NOMO-1 treated with dmso at 0.1 percent for 144 hours (cell line): ENCODE measurements at regions not wholly inside any gene's neighbourhood (a gene's known extent, or its start where the extent isn't known, plus 50 kb on each side); places are given as distances from the start of the nearest gene placed in this dataset.
"Not testable (repeated sequence)": the region's sequence is repeated elsewhere in the genome, so short reads cannot be mapped to it uniquely, and the experiment has no call there.

Experiments
- DNase-seq: peaks from one replicate; lab custom pipeline; 2025; ENCODE audit not compliant: unreplicated experiment; lab: John Stamatoyannopoulos, UW

DNA sequence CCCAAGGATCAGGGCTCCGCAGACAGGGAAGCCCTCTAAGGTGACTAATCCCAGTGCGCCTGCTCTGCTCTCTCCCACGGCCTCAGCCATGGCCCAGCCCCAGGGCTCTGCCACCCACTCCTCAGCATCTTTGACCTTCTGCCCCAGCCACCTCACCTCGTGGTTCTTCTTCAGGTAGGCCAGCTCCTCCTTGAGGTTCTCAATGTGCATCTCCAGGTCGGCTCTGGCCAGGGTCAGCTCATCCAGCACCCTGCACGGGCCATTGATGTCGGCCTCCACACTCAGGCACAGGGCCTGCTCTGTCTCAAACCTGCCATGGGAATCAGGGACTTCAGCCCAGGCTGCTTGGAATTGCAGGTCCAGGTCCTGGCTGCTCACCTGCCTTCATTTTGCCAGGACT, 128.4 kb downstream of the TNFRSF13B start:
- DNase-seq = not testable (repeated sequence)

DNA sequence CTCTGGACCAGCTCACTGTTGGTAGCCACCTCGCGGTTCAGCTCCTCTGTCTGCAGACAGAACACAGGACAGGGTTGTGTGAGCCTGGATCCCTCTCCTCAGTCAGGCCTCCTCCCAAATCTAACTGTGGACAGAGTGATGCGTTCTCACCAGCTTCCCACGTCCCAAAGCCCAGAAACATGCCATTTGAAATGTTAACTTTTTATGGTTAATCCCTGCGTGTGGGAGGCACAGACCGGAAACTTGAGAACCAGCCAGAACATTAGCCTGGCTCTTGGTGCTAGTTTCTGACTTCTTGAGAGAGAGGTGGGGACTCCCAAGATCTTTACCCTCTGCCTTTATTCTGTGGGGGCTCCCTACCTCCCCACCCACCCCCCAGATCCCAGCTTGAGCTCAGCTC, 129.6 kb downstream of the TNFRSF13B start:
- DNase-seq = not testable (repeated sequence)

DNA sequence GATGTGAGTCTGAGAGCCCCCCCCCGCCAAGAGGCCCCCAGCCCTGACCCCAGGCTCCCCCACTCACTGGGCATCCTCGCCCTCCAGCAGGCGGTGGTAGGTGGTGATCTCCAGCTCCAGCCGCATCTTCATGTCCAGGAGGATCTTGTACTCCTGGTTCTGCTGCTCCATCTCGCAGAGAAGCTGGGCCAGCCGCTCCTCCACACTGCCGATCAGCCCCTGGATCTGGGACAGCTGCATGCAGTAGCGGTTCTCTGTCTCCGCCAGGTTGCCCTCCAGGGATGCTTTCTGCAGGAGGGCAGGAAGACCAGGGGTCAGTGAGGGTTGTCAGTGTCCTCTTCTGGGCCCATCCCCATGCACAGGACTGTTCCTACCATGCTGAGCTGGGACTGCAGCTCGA, 130.0 kb downstream of the TNFRSF13B start:
- not testable (repeated sequence) for DNase-seq

DNA sequence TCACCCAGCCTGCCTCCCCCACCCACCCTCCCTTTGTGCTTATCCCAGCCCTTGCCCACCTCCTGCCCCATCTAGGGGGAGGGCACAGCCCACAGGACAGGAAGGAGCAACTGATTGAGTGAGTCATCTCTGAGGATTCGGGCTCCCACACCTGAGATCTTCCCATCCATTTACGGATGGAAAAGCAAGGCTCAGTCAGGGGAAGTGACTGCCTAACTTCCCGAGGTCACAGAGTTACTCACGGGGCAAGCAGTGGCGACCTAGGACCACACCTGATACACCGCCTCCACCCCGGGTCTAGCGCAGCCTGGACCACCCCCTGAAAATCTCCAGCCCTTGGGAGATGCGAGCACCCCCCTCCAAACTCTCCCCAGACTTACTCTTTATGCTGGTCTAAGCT, 131.7 kb downstream of the TNFRSF13B start:
- not testable (repeated sequence) for DNase-seq

DNA sequence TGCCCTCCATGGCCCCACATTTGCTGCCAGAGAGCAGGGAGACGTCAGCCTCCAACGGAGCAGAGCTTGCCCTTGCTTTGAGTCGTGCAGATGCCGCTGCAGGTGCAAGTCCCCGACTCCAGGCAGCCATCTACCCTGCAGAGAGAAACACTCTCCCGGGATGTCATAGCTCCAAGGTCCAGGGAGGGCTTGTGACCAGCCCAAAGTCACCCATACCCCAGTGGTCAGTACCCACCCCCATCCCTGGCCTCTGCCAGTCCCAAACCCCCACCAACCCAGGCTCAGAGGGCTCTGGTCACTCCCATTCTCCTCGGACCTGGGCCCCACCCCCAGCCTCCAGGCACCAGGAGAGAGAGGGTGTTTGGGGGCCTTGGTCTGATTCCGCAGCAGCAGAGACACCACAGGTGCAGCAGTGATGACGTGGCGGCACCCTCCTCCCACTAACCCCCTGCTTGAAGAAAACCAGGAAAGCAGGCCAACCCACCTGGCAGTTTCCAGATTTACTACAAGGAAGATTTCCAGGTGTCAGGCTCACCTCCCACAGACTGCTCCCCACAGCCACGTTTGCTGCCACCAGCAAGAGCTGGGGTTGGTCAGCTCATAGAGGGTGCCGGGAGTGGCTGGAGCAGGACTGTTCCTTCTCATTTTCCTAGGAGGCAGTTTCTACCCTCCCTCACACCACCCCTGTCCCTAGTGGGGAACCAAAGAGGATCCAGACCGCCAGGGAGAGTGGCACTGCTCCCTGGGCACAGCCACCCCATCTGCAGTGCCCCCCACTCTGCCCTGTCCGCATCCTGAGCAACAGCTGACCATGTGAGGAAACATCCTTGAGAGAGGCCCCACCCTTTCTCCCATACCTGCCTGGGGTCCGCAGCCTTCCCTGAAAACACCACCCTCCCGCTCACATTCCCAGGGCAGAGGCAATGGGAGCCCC, 132.4 kb downstream of the TNFRSF13B start:
- DNase-seq = not testable (repeated sequence)

DNA sequence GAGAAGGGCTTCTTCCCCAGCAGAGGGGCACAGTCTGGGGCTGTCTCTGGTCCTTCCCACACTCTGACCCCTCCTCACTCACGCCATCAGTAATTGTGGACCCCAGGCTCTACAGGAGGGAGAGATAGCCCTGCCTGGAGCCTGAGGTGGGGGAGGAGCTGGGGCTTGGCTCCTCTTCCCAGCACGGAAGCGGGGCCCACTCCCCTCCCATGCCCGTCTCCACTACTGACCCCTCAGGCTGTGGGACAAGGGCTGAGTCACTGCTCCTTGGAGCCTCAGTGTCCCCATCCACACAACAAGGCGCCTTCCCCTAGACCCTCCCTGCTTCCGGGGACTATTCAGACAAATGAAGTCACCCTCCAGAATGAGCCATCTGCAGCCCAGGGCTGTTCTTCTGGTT, 133.1 kb downstream of the TNFRSF13B start:
- not testable (repeated sequence) for DNase-seq

DNA sequence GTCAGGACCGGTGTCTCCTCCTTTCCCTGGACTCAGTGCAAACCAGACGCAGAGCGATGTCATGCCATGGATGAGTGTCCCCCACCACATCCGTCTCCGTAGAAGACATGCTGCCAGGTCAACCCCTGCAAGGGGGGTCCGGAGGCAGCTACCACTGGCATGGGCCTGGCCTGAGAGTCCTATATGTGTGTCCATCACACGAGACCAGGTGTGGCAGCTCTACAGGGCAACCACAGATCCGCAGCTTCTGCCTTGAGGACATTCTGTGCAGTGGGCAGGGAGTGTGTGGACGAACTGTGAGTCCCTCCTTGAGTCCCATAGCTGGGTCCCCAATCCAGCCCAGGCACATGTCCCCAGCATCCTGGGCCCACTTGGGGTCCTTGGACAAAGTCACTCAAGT, 133.6 kb downstream of the TNFRSF13B start:
- DNase-seq = not testable (repeated sequence)

DNA sequence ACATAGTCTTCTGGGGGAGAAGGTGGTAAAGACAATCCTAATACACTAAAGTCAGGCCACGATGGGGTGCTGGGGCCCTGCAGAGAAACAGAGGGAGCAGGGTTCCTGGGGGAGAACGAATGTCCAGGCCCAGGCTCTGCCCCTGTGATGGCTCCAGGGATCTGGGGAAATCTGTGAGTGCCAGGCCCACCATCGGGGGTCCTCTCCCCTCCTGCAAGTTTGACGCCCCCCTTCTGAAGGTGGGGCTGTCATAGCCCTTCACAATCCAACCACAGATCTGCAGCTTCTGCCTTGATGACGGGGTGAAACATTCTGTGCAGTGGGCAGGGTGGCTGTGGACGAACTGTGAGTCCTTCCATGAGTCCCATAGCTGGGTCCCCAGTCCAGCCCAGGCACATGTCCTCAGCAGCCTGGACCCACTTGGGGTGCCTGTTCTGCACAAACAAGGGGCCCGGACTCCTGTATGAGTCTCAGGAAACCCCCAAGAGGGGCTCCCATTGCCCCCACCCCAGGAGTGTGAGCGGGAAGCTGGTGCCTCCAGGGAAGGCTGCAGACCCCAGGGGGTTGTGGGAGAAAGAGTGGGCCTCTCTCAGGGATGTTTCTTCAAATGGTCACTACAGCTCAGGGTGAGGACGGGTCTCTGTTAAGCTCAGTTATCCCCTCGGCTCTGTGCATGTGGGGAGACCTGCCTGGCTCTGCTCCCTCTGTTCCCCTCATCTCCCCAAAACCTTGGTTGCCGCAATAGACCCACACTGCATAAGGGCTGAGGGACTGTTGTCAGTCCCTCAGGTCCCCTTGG, 134.3 kb downstream of the TNFRSF13B start:
- not testable (repeated sequence) for DNase-seq

DNA sequence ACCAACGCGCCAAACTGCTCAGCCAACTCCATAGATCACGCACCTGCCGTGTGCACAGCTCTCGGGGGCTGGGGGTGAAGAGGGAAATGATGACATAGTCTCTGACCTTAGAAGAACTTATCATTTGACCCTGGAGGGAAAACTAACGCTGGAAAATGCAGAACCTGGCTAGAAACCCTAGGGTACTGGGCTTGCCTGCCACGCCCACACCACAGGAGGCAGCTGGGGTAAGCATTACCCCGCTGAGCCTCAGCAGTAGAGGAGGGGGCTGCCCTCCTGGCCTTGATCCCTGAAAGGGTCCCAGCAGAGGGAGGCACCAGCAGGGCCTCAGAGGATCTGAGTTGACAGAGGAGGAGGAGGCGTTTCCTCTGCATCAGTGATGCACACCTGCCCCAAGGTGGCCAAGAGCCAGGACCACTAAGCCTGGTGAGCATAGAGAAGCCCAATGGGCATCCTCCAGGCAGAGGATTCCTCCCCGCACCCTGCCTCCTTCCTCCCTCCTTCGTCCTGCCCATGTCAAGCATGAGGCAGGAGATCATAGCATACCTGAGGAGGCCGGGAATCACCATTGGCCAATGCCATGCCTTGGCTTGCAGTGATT, 135.5 kb downstream of the TNFRSF13B start:
- not testable (repeated sequence) for DNase-seq

DNA sequence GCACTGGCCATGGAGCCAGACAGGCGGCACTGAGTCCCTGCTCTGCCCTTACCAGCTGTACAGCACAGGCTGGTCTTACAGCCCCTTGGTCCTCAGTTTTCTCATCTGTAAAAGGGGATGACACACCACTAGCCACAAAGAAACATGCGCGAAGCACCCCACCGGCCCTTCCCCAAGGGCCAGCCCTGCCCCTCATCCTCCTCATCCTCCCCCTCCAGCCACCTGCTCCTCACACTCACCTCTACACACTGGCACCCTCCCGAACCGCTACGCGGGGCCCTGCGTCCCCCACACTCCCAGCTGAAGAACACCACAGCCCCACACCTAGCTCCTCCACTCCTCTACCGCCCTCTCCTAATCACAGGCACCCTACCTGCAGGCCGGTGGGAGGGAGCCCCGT, 138.4 kb downstream of the TNFRSF13B start:
- DNase-seq = not testable (repeated sequence)

DNA sequence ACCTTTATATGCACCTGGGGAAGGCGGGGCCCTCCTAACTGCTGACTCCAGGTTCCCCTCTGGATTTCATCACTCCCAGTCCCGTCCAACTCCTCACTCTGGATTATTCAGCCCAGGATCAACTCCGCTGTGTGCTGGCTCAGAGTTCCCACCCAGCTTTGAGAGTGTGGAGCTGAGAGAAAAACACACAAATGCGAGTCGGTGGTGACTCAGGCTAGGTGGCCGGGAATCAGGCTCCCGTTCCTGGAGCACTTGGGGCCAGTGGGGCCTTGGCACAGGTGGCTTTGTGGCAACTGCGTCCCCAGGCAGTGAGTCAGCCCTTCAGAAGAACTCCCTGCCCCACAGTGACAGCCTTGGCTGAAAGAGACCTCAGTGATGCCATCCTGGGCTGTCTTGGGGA, 139.1 kb downstream of the TNFRSF13B start:
- DNase-seq = not testable (repeated sequence)

DNA sequence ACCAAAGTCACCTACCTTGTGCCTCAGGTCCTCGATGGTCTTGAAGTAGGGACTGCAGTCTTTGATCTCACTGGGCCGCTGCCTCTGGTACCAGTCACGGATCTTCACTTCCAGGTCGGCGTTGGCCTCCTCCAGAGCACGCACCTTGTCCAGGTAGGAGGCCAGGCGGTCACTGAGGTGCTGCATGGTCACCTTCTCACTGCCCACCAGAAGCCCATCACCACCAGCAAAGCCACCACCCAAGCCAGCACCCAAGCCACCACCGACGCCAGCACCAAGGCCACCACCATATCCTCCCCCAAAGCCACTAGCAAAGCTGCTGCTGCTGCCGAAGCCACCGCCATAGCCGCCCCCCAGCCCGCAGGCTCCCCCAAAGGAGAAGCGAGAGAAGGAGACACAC, 139.7 kb downstream of the TNFRSF13B start:
- DNase-seq = not testable (repeated sequence)

DNA sequence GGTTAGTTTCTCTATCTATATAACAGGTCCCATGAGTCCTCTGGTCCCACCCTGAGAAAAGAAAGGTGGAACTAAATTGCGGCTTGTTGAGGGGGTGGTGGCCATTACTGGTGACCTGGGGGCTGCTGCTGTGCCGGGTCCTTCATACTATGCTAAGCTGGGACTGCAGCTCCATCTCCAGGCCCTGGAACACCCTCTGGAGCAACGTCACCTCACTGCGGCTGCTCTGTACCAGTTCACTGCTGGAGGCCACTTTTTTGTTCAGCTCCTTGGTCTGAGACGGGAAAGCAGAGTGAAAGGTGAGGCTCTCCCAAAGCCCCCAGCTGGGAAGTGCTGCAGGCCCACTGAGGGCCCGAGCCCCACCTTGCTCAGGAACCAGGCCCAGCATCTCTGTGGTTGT, 140.7 kb downstream of the CCDC144A start:
- DNase-seq = not testable (repeated sequence)

DNA sequence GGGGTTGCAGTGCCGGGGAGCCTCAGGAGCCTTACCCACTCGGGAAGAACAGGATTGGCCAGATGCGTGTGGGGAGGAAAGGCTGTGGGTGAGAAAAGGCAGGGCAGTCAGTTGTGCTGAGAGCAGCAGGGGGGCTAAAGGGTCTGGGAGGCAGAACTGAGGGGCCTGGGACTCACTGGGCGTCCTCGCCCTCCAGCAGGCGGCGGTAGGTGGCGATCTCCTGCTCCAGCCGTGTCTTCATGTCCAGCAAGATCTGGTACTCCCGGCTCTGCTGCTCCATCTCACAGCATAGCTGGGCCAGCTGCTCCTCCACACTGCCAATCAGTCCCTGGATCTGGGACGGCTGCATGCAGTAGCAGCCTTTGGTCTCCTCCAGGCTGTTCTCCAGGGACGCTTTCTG, 140.2 kb downstream of the CCDC144A start:
- DNase-seq = not testable (repeated sequence)
